HepG2 (cell line): ENCODE measurements at regions not wholly inside any gene's neighbourhood (a gene's known extent, or its start where the extent isn't known, plus 50 kb on each side); places are given as distances from the start of the nearest gene placed in this dataset.
A peak's percentile ranks its signal among the peaks of the same experiment; 100 is the strongest.

Experiments used
- ARID4A ChIP-seq: sonication (generic); formaldehyde crosslinking; IDR thresholded peaks from 2 replicates; pipeline ENCODE4 v1.5.0; 2020; ENCODE audit warnings: mild to moderate bottlenecking, missing genetic modification reagents, borderline replicate concordance
- ATF7 ChIP-seq, 2 experiments: fragments of 450-650 bp in 1 of 2; sonication (generic) in 1 of 2; formaldehyde crosslinking in 1 of 2; IDR thresholded peaks; 2 replicates each; pipeline versions ENCODE4 v1.4.0 to v1.6.1; 2016 to 2020; ENCODE audit warnings: antibody characterized with exemption in 1 of 2, mild to moderate bottlenecking in 1 of 2, missing genetic modification reagents in 1 of 2
- ATF7-NPFF ChIP-seq: sonication (generic); formaldehyde crosslinking; IDR thresholded peaks from 2 replicates; pipeline ENCODE4 v1.8.1; 2023; ENCODE audit warnings: mild to moderate bottlenecking, low read depth, missing genetic modification reagents, moderate library complexity
- CBX5 ChIP-seq: sonication (generic); formaldehyde crosslinking; IDR thresholded peaks from 2 replicates; pipeline ENCODE4 v1.4.0; 2020; ENCODE audit warnings: missing genetic modification reagents, borderline replicate concordance
- HNF4A ChIP-seq: sonication (generic); formaldehyde crosslinking; IDR thresholded peaks from 2 replicates; pipeline ENCODE4 v1.4.0; 2020; ENCODE audit warnings: missing genetic modification reagents
- ISL2 ChIP-seq: sonication (generic); formaldehyde crosslinking; IDR thresholded peaks from 2 replicates; pipeline ENCODE4 v1.5.0; 2020; ENCODE audit warnings: missing genetic modification reagents
- KLF11 ChIP-seq: IDR thresholded peaks from 2 replicates; pipeline ENCODE4 v1.6.1; 2016; ENCODE audit warnings: missing compliant biosample characterization
- MBD4 ChIP-seq: IDR thresholded peaks from 2 replicates; pipeline ENCODE4 v1.6.1; 2012; ENCODE audit warnings: low read length, inconsistent platforms, borderline replicate concordance
- NKX3-1 ChIP-seq: sonication (generic); formaldehyde crosslinking; IDR thresholded peaks from 2 replicates; pipeline ENCODE4 v1.5.0; 2020; ENCODE audit warnings: missing genetic modification reagents
- NPAS2 ChIP-seq: sonication (generic); formaldehyde crosslinking; IDR thresholded peaks from 2 replicates; pipeline ENCODE4 v1.8.0; 2022; ENCODE audit warnings: mild to moderate bottlenecking, missing genetic modification reagents, borderline replicate concordance
- RELA ChIP-seq: sonication (generic); formaldehyde crosslinking; IDR thresholded peaks from 2 replicates; pipeline ENCODE4 v1.4.0; 2020; ENCODE audit warnings: missing genetic modification reagents
- REPIN1 ChIP-seq: sonication (generic); formaldehyde crosslinking; IDR thresholded peaks from 2 replicates; pipeline ENCODE4 v1.8.0; 2022; ENCODE audit warnings: missing genetic modification reagents, low read depth, mild to moderate bottlenecking, borderline replicate concordance
- SMYD3 ChIP-seq: sonication (generic); formaldehyde crosslinking; IDR thresholded peaks from 2 replicates; pipeline ENCODE4 v1.8.1; 2023; ENCODE audit warnings: mild to moderate bottlenecking, missing genetic modification reagents
- SRSF1 ChIP-seq: fragments of 200-400 bp; formaldehyde crosslinking; optimal IDR thresholded peaks from 2 replicates; pipeline ENCODE3; 2017; ENCODE audit warnings: mild to moderate bottlenecking, low read depth, low read length, moderate library complexity
- ZBTB20 ChIP-seq: sonication (generic); formaldehyde crosslinking; IDR thresholded peaks from 2 replicates; pipeline ENCODE4 v1.8.1; 2023; ENCODE audit warnings: missing genetic modification reagents, low read depth, mild to moderate bottlenecking, borderline replicate concordance
- ZNF260 ChIP-seq: sonication (generic); formaldehyde crosslinking; IDR thresholded peaks from 2 replicates; pipeline ENCODE4 v1.4.0; 2020; ENCODE audit warnings: missing genetic modification reagents, low read depth, mild to moderate bottlenecking, borderline replicate concordance
- ZNF790 ChIP-seq: sonication (generic); formaldehyde crosslinking; IDR thresholded peaks from 2 replicates; pipeline ENCODE4 v1.8.0; 2022; ENCODE audit warnings: missing genetic modification reagents, mild to moderate bottlenecking, borderline replicate concordance
- TF ChIP-seq, protein P1 (sequence below): sonication (generic); formaldehyde crosslinking; IDR thresholded peaks from 2 replicates; pipeline ENCODE4 v1.4.0; 2020; ENCODE audit warnings: missing genetic modification reagents
- TF ChIP-seq, protein P2 (sequence below): sonication (generic); formaldehyde crosslinking; IDR thresholded peaks from 2 replicates; pipeline ENCODE4 v1.5.0; 2020; ENCODE audit warnings: missing genetic modification reagents

GRCh38 chr2:47309952-47310800 lies 58.9 kb upstream of the EPCAM start (continued):
- TF ChIP-seq ZNF260 (CRISPR knock-in tag), result no peak
- no peak for TF ChIP-seq NPAS2 (CRISPR knock-in tag)
- 0 out of 2 replicates have a peak, but pooled peaks have one; percentile 19 for TF ChIP-seq RELA
- TF ChIP-seq KLF11, result no peak
- peak; percentile 66; the same call in 1 of the 2 replicates for TF ChIP-seq NKX3-1
- TF ChIP-seq ZNF790 (CRISPR knock-in tag), result no peak
- TF ChIP-seq HNF4A (CRISPR knock-in tag), result peak; percentile 94
- TF ChIP-seq ARID4A (CRISPR knock-in tag), result no peak; the same call in 1 of the 2 replicates
- no peak for TF ChIP-seq SMYD3 (CRISPR knock-in tag)
- peak; percentile 62; the same call in 1 of the 2 replicates for TF ChIP-seq CBX5 (CRISPR knock-in tag)
- peak; percentile 83; the same call in 1 of the 2 replicates for TF ChIP-seq MBD4
- TF ChIP-seq ZBTB20 (CRISPR knock-in tag), result 0 out of 2 replicates have a peak, but pooled peaks have one; percentile 44
- TF ChIP-seq, protein P1, sequence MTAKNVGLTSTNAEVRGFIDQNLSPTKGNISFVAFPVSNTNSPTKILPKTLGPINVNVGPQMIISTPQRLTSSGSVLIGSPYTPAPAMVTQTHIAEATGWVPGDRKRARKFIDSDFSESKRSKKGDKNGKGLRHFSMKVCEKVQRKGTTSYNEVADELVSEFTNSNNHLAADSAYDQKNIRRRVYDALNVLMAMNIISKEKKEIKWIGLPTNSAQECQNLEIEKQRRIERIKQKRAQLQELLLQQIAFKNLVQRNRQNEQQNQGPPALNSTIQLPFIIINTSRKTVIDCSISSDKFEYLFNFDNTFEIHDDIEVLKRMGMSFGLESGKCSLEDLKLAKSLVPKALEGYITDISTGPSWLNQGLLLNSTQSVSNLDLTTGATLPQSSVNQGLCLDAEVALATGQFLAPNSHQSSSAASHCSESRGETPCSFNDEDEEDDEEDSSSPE (CRISPR knock-in tag), result no peak; the same call in 1 of the 2 replicates
- peak; percentile 17 for TF ChIP-seq SRSF1
- TF ChIP-seq, protein P2, sequence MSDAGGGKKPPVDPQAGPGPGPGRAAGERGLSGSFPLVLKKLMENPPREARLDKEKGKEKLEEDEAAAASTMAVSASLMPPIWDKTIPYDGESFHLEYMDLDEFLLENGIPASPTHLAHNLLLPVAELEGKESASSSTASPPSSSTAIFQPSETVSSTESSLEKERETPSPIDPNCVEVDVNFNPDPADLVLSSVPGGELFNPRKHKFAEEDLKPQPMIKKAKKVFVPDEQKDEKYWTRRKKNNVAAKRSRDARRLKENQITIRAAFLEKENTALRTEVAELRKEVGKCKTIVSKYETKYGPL (CRISPR knock-in tag), result 0 out of 2 replicates have a peak, but pooled peaks have one; percentile 46
- TF ChIP-seq ISL2 (CRISPR knock-in tag), result peak; percentile 98
- TF ChIP-seq ATF7 (IDR thresholded peaks at IDR 0.05), result no peak
- no peak for TF ChIP-seq ATF7 (CRISPR knock-in tag; IDR thresholded peaks at IDR 0.05)
- TF ChIP-seq ATF7-NPFF (CRISPR knock-in tag), result no peak; the same call in 1 of the 2 replicates
- no peak; the same call in 1 of the 2 replicates for TF ChIP-seq REPIN1
